Cardiac fibroblast (primary cell): ENCODE measurements at regions not wholly inside any gene's neighbourhood (a gene's known extent, or its start where the extent isn't known, plus 50 kb on each side); places are given as distances from the start of the nearest gene placed in this dataset.
A peak's percentile ranks its signal among the peaks of the same experiment; 100 is the strongest.

Source experiments
- DNase-seq, 2 donors: peaks; one replicate each; pipeline versions ENCODE4 v3.0.0 to v3.0.0-alpha.2; 2010; ENCODE audit warnings: low read depth in 2 of 2
- H3K4me3 ChIP-seq, 2 donors: replicated peaks in 1 of 2; 1 replicate in 1 of 2; 2 replicates in 1 of 2; pipeline ENCODE4 v1.5.1; 2011; ENCODE audit warnings: low read depth in 2 of 2, low read length in 2 of 2, mild to moderate bottlenecking in 2 of 2, moderate library complexity in 1 of 2
- TF ChIP-seq, protein P1 (sequence below): IDR thresholded peaks from one replicate; pipeline ENCODE4 v1.5.1; 2011; ENCODE audit warnings: low read depth, mild to moderate bottlenecking, low read length, inconsistent platforms

GRCh38 chr12:98194591-98194990 lies 320.8 kb upstream of the TMPO start:
- DNase-seq = no peak
- TF ChIP-seq, protein P1, sequence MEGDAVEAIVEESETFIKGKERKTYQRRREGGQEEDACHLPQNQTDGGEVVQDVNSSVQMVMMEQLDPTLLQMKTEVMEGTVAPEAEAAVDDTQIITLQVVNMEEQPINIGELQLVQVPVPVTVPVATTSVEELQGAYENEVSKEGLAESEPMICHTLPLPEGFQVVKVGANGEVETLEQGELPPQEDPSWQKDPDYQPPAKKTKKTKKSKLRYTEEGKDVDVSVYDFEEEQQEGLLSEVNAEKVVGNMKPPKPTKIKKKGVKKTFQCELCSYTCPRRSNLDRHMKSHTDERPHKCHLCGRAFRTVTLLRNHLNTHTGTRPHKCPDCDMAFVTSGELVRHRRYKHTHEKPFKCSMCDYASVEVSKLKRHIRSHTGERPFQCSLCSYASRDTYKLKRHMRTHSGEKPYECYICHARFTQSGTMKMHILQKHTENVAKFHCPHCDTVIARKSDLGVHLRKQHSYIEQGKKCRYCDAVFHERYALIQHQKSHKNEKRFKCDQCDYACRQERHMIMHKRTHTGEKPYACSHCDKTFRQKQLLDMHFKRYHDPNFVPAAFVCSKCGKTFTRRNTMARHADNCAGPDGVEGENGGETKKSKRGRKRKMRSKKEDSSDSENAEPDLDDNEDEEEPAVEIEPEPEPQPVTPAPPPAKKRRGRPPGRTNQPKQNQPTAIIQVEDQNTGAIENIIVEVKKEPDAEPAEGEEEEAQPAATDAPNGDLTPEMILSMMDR = no peak

DNA sequence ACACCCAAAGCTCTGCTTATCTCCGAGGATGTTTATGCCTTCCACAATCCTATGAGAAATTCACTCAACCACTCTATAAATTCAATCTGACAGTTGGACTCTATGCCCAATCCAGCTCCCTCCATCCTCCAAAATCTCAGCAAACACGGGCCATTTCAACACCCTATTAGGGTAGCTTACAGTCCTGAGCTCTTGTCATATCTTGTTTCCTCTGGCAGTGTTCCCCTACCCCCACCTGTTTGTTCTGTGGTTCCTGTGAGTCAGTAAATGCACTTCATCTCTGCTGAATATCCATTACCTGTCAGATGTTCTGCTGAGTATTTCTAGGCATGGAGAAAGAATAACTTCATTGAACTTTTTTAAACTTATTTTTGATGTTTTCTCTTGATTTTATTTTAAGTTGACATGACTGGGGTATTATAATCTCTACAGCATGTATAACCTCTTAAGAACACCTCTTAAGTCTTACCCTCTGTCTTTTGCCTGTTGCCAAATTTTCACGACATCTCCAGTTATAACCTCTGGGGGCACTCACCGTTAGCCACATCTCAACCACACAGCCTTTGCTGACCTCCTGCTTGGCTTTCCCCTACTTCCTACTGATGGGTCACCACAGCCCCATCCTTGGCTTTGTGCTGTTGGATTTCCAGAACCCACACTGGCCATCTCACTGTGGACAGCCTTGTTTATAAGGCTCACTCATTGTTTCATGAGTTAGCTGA lies 317.0 kb upstream of the TMPO start:
- H3K4me3 ChIP-seq = no peak overlapping the region
- no peak for DNase-seq
- TF ChIP-seq, protein P1 = no peak

More at GRCh38 chr12:98194591-98194990, 320.8 kb upstream of the TMPO start:
- no peak overlapping the region for H3K4me3 ChIP-seq

- TF ChIP-seq, protein P1 = no peak
- no peak for DNase-seq
- no peak overlapping the region for H3K4me3 ChIP-seq
These were observed 306.6 kb upstream of the TMPO start for GRCh38 chr12:98208816-98209215.

GRCh38 chr12:98211909-98212695 lies 303.3 kb upstream of the TMPO start:
- no peak overlapping the region for H3K4me3 ChIP-seq
- peak; percentile 36 to 59 for DNase-seq
- TF ChIP-seq, protein P1 = no peak

DNA sequence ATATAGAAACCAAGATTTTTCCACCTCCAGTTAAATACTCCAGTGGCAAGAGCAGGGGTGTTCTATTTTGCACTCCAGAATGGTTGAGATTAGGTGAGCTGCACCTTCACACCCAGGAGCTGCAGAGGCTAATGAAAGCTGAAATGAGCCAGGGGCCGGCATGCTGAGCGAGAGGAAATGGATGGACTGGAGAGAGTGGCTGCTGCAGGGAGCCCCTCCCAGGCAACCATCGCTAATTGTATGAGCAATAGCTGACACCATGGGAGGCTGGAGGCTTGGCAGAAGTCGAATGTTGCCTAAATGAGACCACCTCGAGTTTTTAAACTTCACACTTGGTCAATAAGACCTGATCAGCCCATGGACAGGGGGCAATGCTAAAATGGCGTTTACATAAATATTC lies 301.8 kb upstream of the TMPO start:
- TF ChIP-seq, protein P1 = no peak
- no peak overlapping the region for H3K4me3 ChIP-seq
- no peak for DNase-seq

- TF ChIP-seq, protein P1 = no peak
- no peak overlapping the region for H3K4me3 ChIP-seq
- DNase-seq = no peak
These were observed 298.1 kb upstream of the TMPO start for GRCh38 chr12:98217257-98217656.
